ENCODE measurements at regions not wholly inside any gene's neighbourhood (a gene's known extent, or its start where the extent isn't known, plus 50 kb on each side); places are given as distances from the start of the nearest gene placed in this dataset.
"Not testable (repeated sequence)": the region's sequence is repeated elsewhere in the genome, so short reads cannot be mapped to it uniquely, and the experiment has no call there.

DNA sequence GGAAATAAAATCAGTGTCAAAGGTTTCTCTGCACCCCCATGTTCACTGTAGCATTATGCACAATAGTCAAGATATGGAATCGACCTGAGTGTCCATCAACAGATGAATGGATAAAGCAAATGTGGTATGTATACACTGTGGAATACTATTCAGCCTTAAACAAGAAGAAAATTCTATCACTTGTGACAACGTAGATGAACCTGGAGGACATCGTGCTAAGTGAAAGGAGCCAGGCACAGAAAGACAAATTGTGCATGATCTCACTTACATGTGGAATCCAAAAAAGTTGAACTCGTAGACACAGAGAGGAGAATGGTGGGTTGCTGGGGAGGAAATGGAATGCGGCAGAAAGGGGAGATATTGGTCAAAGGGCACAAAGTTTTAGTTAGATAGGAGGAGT, 136.3 kb upstream of the ESR1 start:
- no peak for DNase-seq (ENCODE audit: low read depth)

DNA sequence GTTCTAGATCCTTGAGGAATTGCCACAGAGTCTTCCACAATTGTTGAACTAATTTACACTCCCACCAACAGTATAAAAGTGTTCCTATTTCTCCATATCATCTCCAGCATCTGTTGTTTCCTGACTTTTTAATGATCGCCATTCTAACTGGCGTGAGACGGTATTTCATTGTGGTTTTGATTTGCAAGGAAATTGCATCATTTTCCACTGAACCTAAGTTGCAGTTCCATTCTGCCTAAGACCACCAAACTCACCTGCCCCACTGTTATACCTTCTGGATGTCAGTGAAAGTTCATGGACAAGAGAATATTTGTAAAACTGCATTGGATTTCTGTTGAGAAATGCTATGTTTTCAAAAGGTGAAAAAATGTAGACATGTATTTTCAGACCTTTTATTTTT, 132.9 kb upstream of the ESR1 start:
- no peak for DNase-seq (ENCODE audit: low read depth)

- DNase-seq (ENCODE audit: low read depth): peak; percentile 6
Observed at GRCh38 chr6:151675746-151676459, 131.6 kb upstream of the ESR1 start.

DNA sequence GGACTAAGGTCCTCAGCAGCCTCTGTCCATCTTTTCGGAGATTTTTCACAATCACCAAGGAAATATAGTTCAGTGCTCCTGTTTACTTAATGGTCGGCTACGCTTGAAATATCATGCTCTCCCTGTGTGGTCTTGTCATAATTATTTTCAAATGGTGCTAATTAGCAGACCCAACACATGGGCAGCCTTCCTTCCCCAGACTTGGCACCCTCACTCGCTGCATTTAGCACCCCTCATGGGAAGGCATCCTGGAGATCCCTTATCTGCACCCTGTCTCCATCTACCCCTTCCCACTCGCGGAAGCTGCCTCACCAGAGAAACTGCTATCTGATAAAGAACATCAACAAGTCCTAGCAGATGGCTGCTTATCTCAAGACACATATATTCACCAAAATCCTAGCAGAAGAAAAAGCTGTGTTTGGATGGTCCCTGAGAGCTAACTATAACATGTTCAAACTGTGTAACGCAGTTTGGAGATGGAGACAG, 131.0 kb upstream of the ESR1 start:
- DNase-seq (ENCODE audit: low read depth): no peak

- no peak for DNase-seq (ENCODE audit: low read depth)
Observed at GRCh38 chr6:151677404-151677803, 130.1 kb upstream of the ESR1 start.

GRCh38 chr6:151679081-151679480, 128.4 kb upstream of the ESR1 start:
- no peak for DNase-seq (ENCODE audit: low read depth)

DNA sequence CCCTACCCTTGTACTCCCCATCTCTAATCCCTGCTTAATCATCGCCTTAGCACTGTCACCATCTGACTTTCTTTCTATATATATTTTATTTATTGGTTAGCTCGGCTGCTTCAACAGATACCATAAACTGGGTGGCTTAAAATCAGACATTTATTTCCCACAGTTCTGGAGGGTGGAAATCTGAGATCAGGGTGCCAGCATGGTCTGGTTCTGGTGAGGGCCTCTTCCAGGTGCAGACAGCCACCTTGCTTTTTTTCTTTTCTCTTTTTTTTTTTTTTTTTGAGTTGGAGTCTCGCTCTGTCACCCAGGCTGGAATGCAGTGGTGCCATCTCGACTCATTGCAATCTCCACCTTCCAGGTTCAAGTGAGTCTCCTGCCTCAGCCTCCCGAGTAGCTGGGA, 127.5 kb upstream of the ESR1 start:
- no peak for DNase-seq (ENCODE audit: low read depth)

DNA sequence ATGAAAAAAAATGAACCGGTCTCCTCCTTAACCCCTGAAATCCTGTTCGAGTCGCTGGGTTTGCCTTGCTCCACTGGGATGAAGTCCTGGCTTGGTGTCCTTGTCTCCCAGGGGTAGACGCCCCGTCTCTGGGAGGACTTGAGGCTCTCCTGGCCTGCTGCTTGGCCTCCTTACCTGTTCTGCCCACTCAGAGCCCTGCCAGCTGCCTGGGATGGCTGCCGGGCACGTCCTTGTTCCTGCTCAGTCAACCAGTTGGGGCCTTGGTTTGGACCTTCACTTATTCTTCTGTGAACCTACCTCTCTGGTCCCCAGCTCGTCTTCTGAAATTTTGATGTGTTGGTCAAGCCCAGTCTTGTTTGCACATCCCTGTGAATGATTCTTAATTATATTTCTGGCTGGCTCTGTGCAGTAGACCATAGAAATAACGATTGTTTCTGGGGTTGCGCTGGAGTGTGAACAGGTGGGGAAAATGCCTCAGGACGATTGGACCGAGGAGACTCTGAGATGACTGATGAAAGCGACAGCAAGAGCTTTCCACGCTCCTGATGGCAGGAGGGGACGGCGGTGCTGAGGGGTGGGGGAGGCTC, 126.5 kb upstream of the ESR1 start:
- no peak for DNase-seq (ENCODE audit: low read depth)

DNA sequence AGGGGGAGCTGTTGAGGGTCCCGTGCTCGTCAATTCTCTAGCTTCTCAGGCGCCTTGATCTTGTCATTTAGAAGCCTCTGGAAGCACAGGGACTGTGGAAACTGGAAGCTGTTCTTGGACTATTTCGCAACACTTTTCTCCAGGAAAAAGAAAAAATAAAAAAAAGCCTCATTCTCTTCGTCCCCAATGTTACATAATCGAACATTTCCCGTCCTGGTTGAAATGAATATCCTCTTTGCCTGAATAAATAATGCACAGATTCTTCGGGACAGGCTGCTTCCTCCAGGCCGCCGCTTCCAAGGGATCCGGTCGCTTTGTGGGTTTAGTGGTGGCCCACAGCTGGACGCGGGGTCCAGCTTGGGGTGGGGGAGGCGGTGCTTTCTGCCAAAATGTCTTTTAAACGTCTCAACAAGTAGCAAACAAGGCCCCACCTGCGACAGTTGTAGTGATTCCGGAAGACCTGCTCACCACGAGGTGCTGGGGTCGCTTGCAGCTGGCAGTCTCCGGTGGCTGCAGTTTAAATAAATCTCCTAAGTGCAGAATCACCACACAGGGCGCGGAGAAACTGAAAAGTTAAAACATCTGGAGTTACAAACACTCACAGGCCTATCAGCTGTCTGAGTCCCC, 125.9 kb upstream of the ESR1 start:
- no peak for DNase-seq (ENCODE audit: low read depth)

- DNase-seq (ENCODE audit: low read depth): no peak
Observed at GRCh38 chr6:151682251-151682650, 125.2 kb upstream of the ESR1 start.

- DNase-seq (ENCODE audit: low read depth): no peak
Observed at GRCh38 chr6:151682922-151683321, 124.6 kb upstream of the ESR1 start.

GRCh38 chr6:151683381-151683780, 124.1 kb upstream of the ESR1 start:
- DNase-seq (ENCODE audit: low read depth): no peak

DNA sequence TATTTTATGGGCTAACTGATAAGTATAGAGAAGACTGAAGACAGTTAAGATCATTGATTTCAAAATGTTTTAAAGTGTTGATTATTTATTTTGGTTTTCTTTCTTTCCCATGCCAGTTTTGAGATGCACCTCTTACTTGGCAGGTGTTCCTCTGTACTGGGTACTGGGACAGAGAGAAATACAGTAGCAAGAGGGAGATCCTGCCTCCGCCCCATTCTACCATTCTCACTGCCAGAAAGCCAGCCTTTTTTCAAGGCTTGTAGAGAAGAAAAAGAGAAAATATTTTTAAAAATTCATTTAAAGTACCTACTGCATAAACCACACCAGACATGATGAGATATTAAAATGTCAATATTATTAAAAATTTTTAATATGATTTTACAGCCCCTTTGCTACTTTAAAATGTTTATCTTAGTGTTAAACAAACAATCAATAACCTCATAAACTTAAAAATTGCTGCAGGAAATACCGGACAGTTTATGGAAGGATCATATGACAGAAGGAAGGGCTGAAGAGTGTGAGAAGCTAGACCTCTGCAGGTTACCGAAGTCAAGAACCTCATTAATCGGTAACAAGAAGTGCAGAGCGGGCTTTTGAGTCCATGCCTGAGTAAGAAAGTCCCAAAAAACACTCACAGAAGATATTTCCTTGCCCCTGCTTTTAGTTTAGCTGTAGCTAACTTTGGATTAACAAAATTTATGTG, 117.8 kb upstream of the ESR1 start:
- no peak for DNase-seq (ENCODE audit: low read depth)

GRCh38 chr6:151690303-151690702, 117.2 kb upstream of the ESR1 start:
- DNase-seq (ENCODE audit: low read depth): no peak

- DNase-seq (ENCODE audit: low read depth): no peak
Observed at GRCh38 chr6:151690768-151691562, 116.5 kb upstream of the ESR1 start.

- DNase-seq (ENCODE audit: low read depth): no peak
Observed at GRCh38 chr6:151692216-151692615, 115.3 kb upstream of the ESR1 start.

DNA sequence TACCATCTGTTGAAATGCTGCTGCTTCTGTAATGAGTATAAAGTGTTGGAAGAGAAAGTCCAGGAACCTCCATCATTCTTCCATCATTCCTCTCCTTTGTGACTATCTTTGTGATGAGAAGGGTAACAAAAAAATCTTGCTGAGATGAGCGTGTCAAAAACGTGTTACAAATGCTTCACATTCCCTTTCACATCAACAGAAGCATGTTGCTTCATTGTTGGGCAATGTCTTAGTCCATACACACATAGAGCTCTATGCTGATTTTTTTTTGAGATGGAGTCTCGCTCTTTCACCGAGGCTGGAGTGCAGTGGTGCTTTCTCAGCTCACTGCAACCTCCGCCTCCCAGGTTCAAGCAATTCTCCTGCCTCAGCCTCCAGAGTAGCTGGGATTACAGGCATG, 114.1 kb upstream of the ESR1 start:
- DNase-seq (ENCODE audit: low read depth): no peak

DNA sequence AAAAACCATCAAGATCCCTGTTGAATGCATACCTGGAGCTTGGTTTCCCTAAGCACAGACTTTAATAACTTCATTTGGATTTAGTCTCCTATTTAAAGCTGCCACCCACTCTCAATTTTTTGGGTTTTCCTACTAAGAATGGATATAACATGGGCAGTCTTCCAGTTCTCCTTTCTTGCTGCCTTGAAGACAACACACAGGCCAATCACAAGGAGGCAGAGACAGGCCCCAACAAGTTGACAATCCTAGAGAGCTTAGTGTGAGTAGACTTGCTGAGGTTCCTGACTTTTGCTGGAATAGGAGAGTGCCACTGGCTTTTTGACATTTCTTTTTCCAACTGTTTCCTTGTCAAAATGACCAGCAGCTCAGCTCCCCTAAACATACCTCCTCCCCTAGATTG, 112.3 kb upstream of the ESR1 start:
- DNase-seq (ENCODE audit: low read depth): no peak

DNA sequence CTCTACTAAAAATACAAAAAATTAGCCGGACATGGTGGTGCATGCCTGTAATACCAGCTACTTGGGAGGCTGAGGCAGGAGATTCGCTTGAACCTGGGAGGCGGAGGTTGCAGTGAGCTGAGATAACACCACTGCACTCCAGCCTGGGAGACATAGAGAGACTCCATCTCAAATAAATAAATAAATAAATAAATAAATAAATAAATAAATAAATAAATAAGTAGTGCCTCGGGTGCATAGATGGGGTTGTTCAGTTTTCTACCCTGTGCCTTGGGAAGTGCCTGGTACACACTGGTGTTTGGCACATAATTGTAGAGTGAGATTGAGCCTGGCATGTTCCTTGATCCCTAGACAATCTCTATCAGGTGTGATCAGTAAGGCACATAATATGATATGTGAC, 111.2 kb upstream of the ESR1 start:
- DNase-seq (ENCODE audit: low read depth): not testable (repeated sequence)

- DNase-seq (ENCODE audit: low read depth): no peak
Observed at GRCh38 chr6:151698931-151699700, 108.4 kb upstream of the ESR1 start.

GRCh38 chr6:151699719-151700118, 107.8 kb upstream of the ESR1 start:
- no peak for DNase-seq (ENCODE audit: low read depth)

Data from stimulated activated CD8-positive, alpha-beta memory T cell treated with anti-CD3 and anti-CD28 coated beads, Interleukin-15, amount 100 ng/mL, for 1 hour (primary cell).